NB4 (cell line): ENCODE measurements at regions not wholly inside any gene's neighbourhood (a gene's known extent, or its start where the extent isn't known, plus 50 kb on each side); places are given as distances from the start of the nearest gene placed in this dataset.

Source experiments
- MYC ChIP-seq: IDR thresholded peaks from 2 replicates; pipeline ENCODE4 v1.6.1; 2011; ENCODE audit warnings: low read depth, low read length
- POLR2A ChIP-seq: IDR thresholded peaks from 2 replicates; pipeline ENCODE4 v1.6.1; 2011; ENCODE audit warnings: mild to moderate bottlenecking; ENCODE audit not compliant: insufficient read length; ENCODE audit errors: extremely low read depth
- TF ChIP-seq, protein P1 (sequence below): IDR thresholded peaks from one replicate; pipeline ENCODE4 v1.5.1; 2012; ENCODE audit warnings: low read depth, low read length
- TF ChIP-seq, protein P2 (sequence below): IDR thresholded peaks from 2 replicates; pipeline ENCODE4 v1.6.1; 2011; ENCODE audit warnings: low read depth, low read length

- TF ChIP-seq POLR2A, result no peak
- TF ChIP-seq, protein P1, sequence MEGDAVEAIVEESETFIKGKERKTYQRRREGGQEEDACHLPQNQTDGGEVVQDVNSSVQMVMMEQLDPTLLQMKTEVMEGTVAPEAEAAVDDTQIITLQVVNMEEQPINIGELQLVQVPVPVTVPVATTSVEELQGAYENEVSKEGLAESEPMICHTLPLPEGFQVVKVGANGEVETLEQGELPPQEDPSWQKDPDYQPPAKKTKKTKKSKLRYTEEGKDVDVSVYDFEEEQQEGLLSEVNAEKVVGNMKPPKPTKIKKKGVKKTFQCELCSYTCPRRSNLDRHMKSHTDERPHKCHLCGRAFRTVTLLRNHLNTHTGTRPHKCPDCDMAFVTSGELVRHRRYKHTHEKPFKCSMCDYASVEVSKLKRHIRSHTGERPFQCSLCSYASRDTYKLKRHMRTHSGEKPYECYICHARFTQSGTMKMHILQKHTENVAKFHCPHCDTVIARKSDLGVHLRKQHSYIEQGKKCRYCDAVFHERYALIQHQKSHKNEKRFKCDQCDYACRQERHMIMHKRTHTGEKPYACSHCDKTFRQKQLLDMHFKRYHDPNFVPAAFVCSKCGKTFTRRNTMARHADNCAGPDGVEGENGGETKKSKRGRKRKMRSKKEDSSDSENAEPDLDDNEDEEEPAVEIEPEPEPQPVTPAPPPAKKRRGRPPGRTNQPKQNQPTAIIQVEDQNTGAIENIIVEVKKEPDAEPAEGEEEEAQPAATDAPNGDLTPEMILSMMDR, result no peak
- TF ChIP-seq MYC, result no peak
- TF ChIP-seq, protein P2, sequence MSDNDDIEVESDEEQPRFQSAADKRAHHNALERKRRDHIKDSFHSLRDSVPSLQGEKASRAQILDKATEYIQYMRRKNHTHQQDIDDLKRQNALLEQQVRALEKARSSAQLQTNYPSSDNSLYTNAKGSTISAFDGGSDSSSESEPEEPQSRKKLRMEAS, result no peak
These were observed 212.7 kb upstream of the MVB12B start for GRCh38 chr9:126113756-126114408.
